GM12878 (cell line): ENCODE measurements at regions not wholly inside any gene's neighbourhood (a gene's known extent, or its start where the extent isn't known, plus 50 kb on each side); places are given as distances from the start of the nearest gene placed in this dataset.

Experiments used
- ATAC-seq: fragments of 200-7000 bp; cut with Tn5 transposase; 3 replicates; pipeline ENCODE4 v1.9.1; 2020; ENCODE audit warnings: mild to moderate bottlenecking, moderate library complexity
- BruUV-seq: library from RNA; stranded (reverse); fragments of 400-500 nt; replicated peaks from 2 replicates; lab custom pipeline; 2021; lab: Mats Ljungman, UMichigan
- CTCF ChIA-PET: fragments of 300-600 bp; sonication (Branson Sonifier 250); formaldehyde crosslinking; extraction: SDS; loops from one replicate; lab custom pipeline; 2021; ENCODE audit warnings: inconsistent platforms; lab: Yijun Ruan, JAX
- POLR2A ChIA-PET: fragments of 350-600 bp; formaldehyde crosslinking; extraction: SDS; loops from one replicate; lab custom pipeline; 2021; ENCODE audit warnings: inconsistent platforms; lab: Charles Lee
- RAD21 ChIA-PET: fragments of 300-600 bp; sonication (Branson Sonifier 250); formaldehyde crosslinking; loops from one replicate; lab custom pipeline; 2023; ENCODE audit warnings: antibody characterized with exemption; ENCODE audit not compliant: unreplicated experiment; lab: Charles Lee
- SMC1A ChIA-PET: fragments of 300-600 bp; sonication (Branson Sonifier 250); formaldehyde crosslinking; loops from one replicate; lab custom pipeline; 2023; ENCODE audit not compliant: unreplicated experiment, uncharacterized antibody; lab: Charles Lee
- DNase-seq: peaks from one replicate; pipeline ENCODE4 v3.0.0-alpha.2; 2011; ENCODE audit warnings: low read depth, low spot score
- FAIRE-seq: peaks from 3 replicates; lab custom pipeline; 2011; peaks lifted over from hg19 to GRCh38; lab: Jason Lieb, UNC
- H2AFZ ChIP-seq: 2 replicates; pipeline ENCODE4 v1.6.0; 2011; ENCODE audit warnings: low read depth, low read length, control low read depth; ENCODE audit not compliant: control insufficient read depth
- H3K27ac ChIP-seq: 2 replicates; pipeline ENCODE4 v1.5.1; 2011; ENCODE audit warnings: control low read depth; ENCODE audit not compliant: control insufficient read depth, insufficient read depth
- H3K27me3 ChIP-seq, 2 experiments: replicated peaks in 1 of 2; 2 replicates each; pipeline versions ENCODE4 v1.6.0 to v1.6.1; 2011; ENCODE audit warnings: low read length in 1 of 2; ENCODE audit not compliant: control insufficient read depth in 2 of 2, insufficient read depth in 2 of 2
- H3K36me3 ChIP-seq, 2 experiments: 2 replicates each; pipeline ENCODE4 v1.5.1; 2011; ENCODE audit warnings: low read length in 1 of 2; ENCODE audit not compliant: control insufficient read depth in 2 of 2, insufficient read depth in 2 of 2
- H3K4me1 ChIP-seq: 2 replicates; pipeline ENCODE4 v1.6.1; 2011; ENCODE audit warnings: mild to moderate bottlenecking, low read length, moderate library complexity, mixed read lengths; ENCODE audit not compliant: control insufficient read depth, insufficient read depth
- H3K4me2 ChIP-seq: 2 replicates; pipeline ENCODE4 v1.6.0; 2011; ENCODE audit warnings: control low read depth; ENCODE audit not compliant: control insufficient read depth, insufficient read depth
- H3K4me3 ChIP-seq: fragments of 200-600 bp; sonication (generic); 2 replicates; pipeline ENCODE4 v1.5.1; 2016
- H3K79me2 ChIP-seq: 2 replicates; pipeline ENCODE4 v1.6.0; 2011; ENCODE audit warnings: low read length; ENCODE audit not compliant: control insufficient read depth, insufficient read depth
- H3K9ac ChIP-seq: 2 replicates; pipeline ENCODE4 v1.8.0; 2011; ENCODE audit warnings: low read length, control low read depth, mixed read lengths; ENCODE audit not compliant: control insufficient read depth, insufficient read depth
- H3K9me3 ChIP-seq: replicated peaks from 3 replicates; pipeline ENCODE4 v1.5.1; 2011; ENCODE audit warnings: mild to moderate bottlenecking, low read length; ENCODE audit not compliant: control insufficient read depth, insufficient read depth
- H4K20me1 ChIP-seq: 2 replicates; pipeline ENCODE4 v1.6.0; 2011; ENCODE audit not compliant: control insufficient read depth, insufficient read depth
- CBFB ChIP-seq: IDR thresholded peaks from 2 replicates; pipeline ENCODE4 v1.6.1; 2016; ENCODE audit warnings: antibody characterized with exemption, low read depth
- MTA3 ChIP-seq: IDR thresholded peaks from 2 replicates; pipeline ENCODE4 v1.6.1; 2012; ENCODE audit warnings: low read length, inconsistent platforms, borderline replicate concordance
- NR2C1 ChIP-seq: fragments of 450-650 bp; IDR thresholded peaks from 2 replicates; pipeline ENCODE4 v1.6.1; 2017; ENCODE audit warnings: antibody characterized with exemption, mild to moderate bottlenecking, moderate library complexity
- PAX5 ChIP-seq: IDR thresholded peaks from 2 replicates; pipeline ENCODE4 v1.6.1; 2011; ENCODE audit warnings: low read depth, low read length, borderline replicate concordance
- RELA ChIP-seq: fragments of 450-650 bp; IDR thresholded peaks from 2 replicates; pipeline ENCODE4 v1.8.0; 2014; ENCODE audit warnings: borderline replicate concordance; ENCODE audit not compliant: partially characterized antibody
- SMAD1 ChIP-seq: fragments of 450-650 bp; IDR thresholded peaks from 2 replicates; pipeline ENCODE4 v1.6.1; 2018; ENCODE audit warnings: mild to moderate bottlenecking, low read depth; ENCODE audit not compliant: partially characterized antibody
- TBL1XR1 ChIP-seq: IDR thresholded peaks from 2 replicates; pipeline ENCODE4 v1.6.1; 2012; ENCODE audit warnings: low read depth, low read length, improper control_type of control experiment
- WGBS: methylation state at CpG from one replicate; pipeline ENCODE4 v1.1.6; 2016; ENCODE audit warnings: low lambda C conversion rate; ENCODE audit not compliant: insufficient replicate concordance, insufficient coverage; ENCODE audit errors: missing lambda C conversion rate; 5-methylcytosine and 5-hydroxymethylcytosine counted together
- in situ Hi-C: fragments of 300-500 bp; cut with MboI; formaldehyde crosslinking; loops from 9 replicates; pipeline ENCODE4 v1.14.3; 2018; ENCODE audit warnings: mixed read lengths
- intact Hi-C: fragments of 100-400 bp; cut with micrococcal nuclease; formaldehyde crosslinking; loops from one replicate; pipeline ENCODE4 v1.14.2; 2022; ENCODE audit not compliant: unreplicated experiment
- TF ChIP-seq, protein P1 (sequence below): fragments of 150-350 bp; IDR thresholded peaks from 2 replicates; pipeline ENCODE4 v1.6.1; 2014; ENCODE audit warnings: mild to moderate bottlenecking, low read depth, low read length

DNA sequence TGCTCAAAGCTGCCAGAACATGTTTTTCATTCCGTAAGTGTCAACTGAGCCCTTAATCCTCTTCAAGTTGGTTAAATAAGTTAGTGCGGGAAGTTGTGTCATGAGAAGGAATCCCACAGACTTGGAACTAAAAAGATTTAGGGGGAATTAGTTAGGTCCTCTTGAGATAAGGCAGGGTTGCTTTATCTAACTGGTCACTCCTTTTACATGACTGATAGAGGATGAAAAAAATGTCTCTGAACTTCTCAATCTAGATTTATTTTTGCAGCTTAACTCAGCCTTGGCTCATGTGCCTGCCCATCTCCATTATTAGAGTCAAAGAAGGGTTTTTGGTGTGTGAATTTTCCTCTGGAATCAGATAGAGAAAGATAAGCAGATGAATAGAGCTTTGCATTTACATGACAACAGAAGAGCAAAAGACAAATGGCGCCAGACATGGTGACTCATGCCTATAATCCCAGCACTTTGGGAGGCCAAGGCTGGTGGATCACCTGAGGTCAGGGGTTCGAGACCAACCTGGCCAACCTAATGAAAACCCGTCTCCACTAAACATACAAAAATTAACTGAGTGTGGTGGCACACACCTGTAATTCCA lies 882.9 kb downstream of the RPA4 start:
- ChIA-PET SMC1A (no interaction called here), RAD21 (no interaction called here), POLR2A (no interaction called here), CTCF (interaction anchor here (0.5 kb wide), 1 partner anchor 19 kb away, joined by 6 read pairs; no protein-coding TSS in a partner anchor)
- no peaks in the 10 kb centered on the region for H3K4me1 ChIP-seq
- no peak overlapping the region for H3K4me2 ChIP-seq
- BruUV-seq: no TSS peak
- H3K4me3 ChIP-seq: no peak overlapping the region
- no peak overlapping the region for H3K9ac ChIP-seq
- H3K36me3 ChIP-seq: no peaks in the 10 kb centered on the region
- no peaks in the 10 kb centered on the region for H3K9me3 ChIP-seq
- ATAC-seq (no peak), FAIRE-seq (no peak), DNase-seq (no peak)
- H3K27ac ChIP-seq: no peak overlapping the region
- H4K20me1 ChIP-seq: no peaks in the 10 kb centered on the region
- intact Hi-C loops: no loop called here
- H3K27me3 ChIP-seq: no peaks in the 10 kb centered on the region
- H2AFZ ChIP-seq: no peak overlapping the region
- H3K79me2 ChIP-seq: no peaks in the 10 kb centered on the region
- in situ Hi-C loops: no loop called here
- 24% methylated on average over 5 of the region's 5 CpGs for WGBS
- TF ChIP-seq CBFB: no peak
- no peak for TF ChIP-seq NR2C1
- TF ChIP-seq MTA3: no peak
- TF ChIP-seq RELA: no peak
- no peak for TF ChIP-seq PAX5
- no peak for TF ChIP-seq TBL1XR1
- no peak for TF ChIP-seq SMAD1
- TF ChIP-seq, protein P1, sequence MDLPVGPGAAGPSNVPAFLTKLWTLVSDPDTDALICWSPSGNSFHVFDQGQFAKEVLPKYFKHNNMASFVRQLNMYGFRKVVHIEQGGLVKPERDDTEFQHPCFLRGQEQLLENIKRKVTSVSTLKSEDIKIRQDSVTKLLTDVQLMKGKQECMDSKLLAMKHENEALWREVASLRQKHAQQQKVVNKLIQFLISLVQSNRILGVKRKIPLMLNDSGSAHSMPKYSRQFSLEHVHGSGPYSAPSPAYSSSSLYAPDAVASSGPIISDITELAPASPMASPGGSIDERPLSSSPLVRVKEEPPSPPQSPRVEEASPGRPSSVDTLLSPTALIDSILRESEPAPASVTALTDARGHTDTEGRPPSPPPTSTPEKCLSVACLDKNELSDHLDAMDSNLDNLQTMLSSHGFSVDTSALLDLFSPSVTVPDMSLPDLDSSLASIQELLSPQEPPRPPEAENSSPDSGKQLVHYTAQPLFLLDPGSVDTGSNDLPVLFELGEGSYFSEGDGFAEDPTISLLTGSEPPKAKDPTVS: no peak
